OCI-LY3 (cell line): ENCODE measurements at regions not wholly inside any gene's neighbourhood (a gene's known extent, or its start where the extent isn't known, plus 50 kb on each side); places are given as distances from the start of the nearest gene placed in this dataset.

ENCODE experiments used
- H2AFZ ChIP-seq: fragments of 200-600, 300-600 bp; shearing (Covaris generic); 2 replicates; pipeline ENCODE4 v1.6.0; 2014; ENCODE audit warnings: antibody characterized with exemption, low read depth, low read length
- H3K27ac ChIP-seq: fragments of 200-600, 300-600 bp; sonication (generic); 2 replicates; pipeline ENCODE4 v1.5.1; 2014; ENCODE audit warnings: mild to moderate bottlenecking, low read length, moderate library complexity, mixed read lengths
- H3K27me3 ChIP-seq: fragments of 200-600, 300-600 bp; sonication (generic); 2 replicates; pipeline ENCODE4 v1.6.1; 2014; ENCODE audit warnings: low read depth, low read length, mixed read lengths
- H3K36me3 ChIP-seq: fragments of 200-600, 300-600 bp; sonication (generic); replicated peaks from 2 replicates; pipeline ENCODE3; 2014; ENCODE audit warnings: low read depth, low read length, mixed read lengths
- H3K4me1 ChIP-seq: fragments of 300-600, 200-600 bp; sonication (generic); 2 replicates; pipeline ENCODE4 v1.6.1; 2014; ENCODE audit warnings: low read length, mixed read lengths
- H3K4me2 ChIP-seq: fragments of 200-600, 300-600 bp; sonication (generic); 2 replicates; pipeline ENCODE4 v1.6.1; 2014; ENCODE audit warnings: low read length, mixed read lengths
- H3K4me3 ChIP-seq: fragments of 300-600, 200-600 bp; sonication (generic); 2 replicates; pipeline ENCODE4 v1.5.1; 2014; ENCODE audit warnings: antibody characterized with exemption, mild to moderate bottlenecking, low read length, moderate library complexity
- H3K79me2 ChIP-seq: fragments of 300-600, 200-600 bp; shearing (Covaris generic); 2 replicates; pipeline ENCODE4 v1.6.1; 2014; ENCODE audit warnings: mild to moderate bottlenecking, low read length, mixed read lengths
- H3K9ac ChIP-seq: fragments of 300-600, 200-600 bp; shearing (Covaris generic); 2 replicates; pipeline ENCODE4 v1.6.0; 2014; ENCODE audit warnings: mild to moderate bottlenecking, low read length, moderate library complexity
- H3K9me3 ChIP-seq: fragments of 200-600, 300-600 bp; shearing (Covaris generic); 2 replicates; pipeline ENCODE4 v1.6.1; 2014; ENCODE audit warnings: low read length, mixed read lengths; ENCODE audit not compliant: insufficient read depth
- H4K20me1 ChIP-seq: fragments of 200-600, 300-600 bp; sonication (generic); 2 replicates; pipeline ENCODE4 v1.6.1; 2016; ENCODE audit warnings: low read length, mixed read lengths; ENCODE audit not compliant: insufficient read depth
- EZH2phosphoT487 ChIP-seq: fragments of 200-600 bp; shearing (Covaris generic); IDR thresholded peaks from 2 replicates; pipeline ENCODE4 v1.6.1; 2018; ENCODE audit warnings: antibody characterized with exemption, mixed run types, low read depth
- TF ChIP-seq, protein P1 (sequence below): fragments of 200-600, 300-600 bp; sonication (generic); IDR thresholded peaks from 2 replicates; pipeline ENCODE4 v1.5.1; 2014; ENCODE audit warnings: antibody characterized with exemption, low read length, low read depth

DNA sequence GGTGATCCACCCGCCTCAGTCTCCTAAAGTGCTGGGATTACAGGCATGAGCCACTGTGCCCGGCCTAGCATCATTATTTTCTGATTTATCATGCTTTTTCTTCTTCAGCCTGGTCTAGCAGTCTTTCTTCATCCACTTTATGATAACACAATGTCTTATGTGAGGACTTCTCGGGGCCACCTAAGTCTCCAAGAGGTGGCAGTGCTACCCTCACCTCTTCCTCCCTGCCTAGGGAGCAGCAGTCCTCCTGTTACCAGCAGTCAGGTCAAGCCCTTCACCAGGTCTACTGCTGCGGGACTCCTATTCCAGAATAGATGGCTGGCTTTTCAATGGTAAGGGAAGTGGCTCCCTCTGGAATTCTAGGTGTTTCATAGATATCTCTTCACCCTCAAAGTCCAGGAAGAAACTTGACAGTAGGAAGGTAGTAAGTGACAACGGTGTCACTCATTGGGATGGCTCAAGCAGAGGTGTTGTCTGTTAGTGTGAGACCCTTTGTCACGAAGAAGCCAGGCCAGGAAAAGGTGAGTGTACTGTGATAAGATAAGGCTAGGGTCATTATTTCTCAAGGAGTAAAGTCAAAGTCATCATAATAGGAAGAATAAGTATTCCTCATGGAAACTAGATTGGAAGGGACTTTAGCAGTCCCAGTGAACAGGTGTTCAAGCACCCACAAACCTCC is 164.0 kb downstream of the KLF5 start:
- Histone ChIP-seq H3K36me3 (no peaks in the 10 kb centered on the region), H3K27me3 (0 out of 2 replicates have a peak, but pooled peaks cover 3% of the 10 kb centered on the region), H3K9me3 (no peaks in the 10 kb centered on the region), H3K79me2 (no peaks in the 10 kb centered on the region), H2AFZ (peak overlapping the region; percentile 9; the same call in 1 of the 2 replicates), H4K20me1 (no peaks in the 10 kb centered on the region), H3K4me3 (no peak overlapping the region), H3K4me2 (peak overlapping the region; percentile 21), H3K9ac (no peak overlapping the region), H3K27ac (no peak overlapping the region), H3K4me1 (peaks cover 34% of the 10 kb centered on the region)
- TF ChIP-seq EZH2phosphoT487, result no peak
- TF ChIP-seq, protein P1, sequence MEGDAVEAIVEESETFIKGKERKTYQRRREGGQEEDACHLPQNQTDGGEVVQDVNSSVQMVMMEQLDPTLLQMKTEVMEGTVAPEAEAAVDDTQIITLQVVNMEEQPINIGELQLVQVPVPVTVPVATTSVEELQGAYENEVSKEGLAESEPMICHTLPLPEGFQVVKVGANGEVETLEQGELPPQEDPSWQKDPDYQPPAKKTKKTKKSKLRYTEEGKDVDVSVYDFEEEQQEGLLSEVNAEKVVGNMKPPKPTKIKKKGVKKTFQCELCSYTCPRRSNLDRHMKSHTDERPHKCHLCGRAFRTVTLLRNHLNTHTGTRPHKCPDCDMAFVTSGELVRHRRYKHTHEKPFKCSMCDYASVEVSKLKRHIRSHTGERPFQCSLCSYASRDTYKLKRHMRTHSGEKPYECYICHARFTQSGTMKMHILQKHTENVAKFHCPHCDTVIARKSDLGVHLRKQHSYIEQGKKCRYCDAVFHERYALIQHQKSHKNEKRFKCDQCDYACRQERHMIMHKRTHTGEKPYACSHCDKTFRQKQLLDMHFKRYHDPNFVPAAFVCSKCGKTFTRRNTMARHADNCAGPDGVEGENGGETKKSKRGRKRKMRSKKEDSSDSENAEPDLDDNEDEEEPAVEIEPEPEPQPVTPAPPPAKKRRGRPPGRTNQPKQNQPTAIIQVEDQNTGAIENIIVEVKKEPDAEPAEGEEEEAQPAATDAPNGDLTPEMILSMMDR, result peak; percentile 49

- TF ChIP-seq EZH2phosphoT487, result no peak
- H3K9ac ChIP-seq, result no peak overlapping the region
- H2AFZ ChIP-seq, result no peak overlapping the region
- no peaks in the 10 kb centered on the region for H4K20me1 ChIP-seq
- no peak overlapping the region for H3K27ac ChIP-seq
- no peaks in the 10 kb centered on the region for H3K9me3 ChIP-seq
- no peaks in the 10 kb centered on the region for H3K79me2 ChIP-seq
- no peak overlapping the region for H3K4me3 ChIP-seq
- peaks cover 40% of the 10 kb centered on the region for H3K4me1 ChIP-seq
- peak overlapping the region; percentile 26 for H3K4me2 ChIP-seq
- H3K27me3 ChIP-seq, result 0 out of 2 replicates have a peak, but pooled peaks cover 3% of the 10 kb centered on the region
- no peaks in the 10 kb centered on the region for H3K36me3 ChIP-seq
These were observed 162.3 kb downstream of the KLF5 start for GRCh38 chr13:73220966-73221720.

DNA sequence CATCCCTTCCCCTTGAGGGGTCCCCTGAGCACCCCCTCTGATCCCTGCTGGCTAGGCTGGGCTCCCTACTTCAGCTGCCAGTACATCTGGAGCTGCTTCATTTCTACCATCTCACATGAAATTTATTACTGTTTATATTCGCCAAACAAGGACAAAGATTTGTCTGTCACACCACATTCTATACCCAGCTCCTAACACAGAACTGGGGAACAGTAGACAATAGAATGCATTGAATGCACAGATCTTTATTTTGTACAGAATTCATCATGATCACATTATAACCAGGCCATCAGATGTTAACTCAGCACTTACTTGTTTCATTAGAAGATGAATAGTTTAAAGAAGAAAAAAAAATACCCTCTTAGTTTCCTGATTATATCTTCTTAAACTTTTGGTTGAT is 159.4 kb downstream of the KLF5 start:
- H3K27me3 ChIP-seq, result 0 out of 2 replicates have a peak, but pooled peaks cover 3% of the 10 kb centered on the region
- no peak overlapping the region for H3K9ac ChIP-seq
- H2AFZ ChIP-seq, result no peak overlapping the region
- H3K4me1 ChIP-seq, result peaks cover 43% of the 10 kb centered on the region
- H3K36me3 ChIP-seq, result peaks cover 2% of the 10 kb centered on the region
- H3K79me2 ChIP-seq, result no peaks in the 10 kb centered on the region
- H4K20me1 ChIP-seq, result no peaks in the 10 kb centered on the region
- no peak for TF ChIP-seq EZH2phosphoT487
- TF ChIP-seq, protein P1, result no peak
- H3K9me3 ChIP-seq, result no peaks in the 10 kb centered on the region
- no peak overlapping the region for H3K4me2 ChIP-seq
- H3K27ac ChIP-seq, result no peak overlapping the region
- H3K4me3 ChIP-seq, result no peak overlapping the region

DNA sequence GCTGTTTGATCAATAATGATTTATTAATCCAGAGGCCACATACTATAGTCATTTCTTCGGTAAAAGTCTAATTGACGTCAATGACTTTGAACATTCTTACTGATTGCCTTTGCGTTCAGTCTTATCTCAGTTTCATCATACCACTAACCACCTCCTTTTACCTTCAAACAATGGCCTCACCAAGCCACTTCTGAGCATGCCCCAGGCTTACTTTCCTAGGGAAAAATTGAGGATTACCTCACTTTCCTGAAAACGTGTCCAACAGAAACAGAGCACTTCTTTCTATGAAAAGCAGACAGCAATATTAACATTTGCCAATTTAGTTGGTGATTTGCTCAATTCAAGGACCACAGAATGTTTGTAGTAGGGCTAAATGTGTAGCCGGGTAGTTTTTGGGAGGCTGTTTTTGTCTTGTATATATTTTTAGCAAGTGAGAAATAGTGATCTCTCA is 157.6 kb downstream of the KLF5 start:
- Histone ChIP-seq H3K79me2 (no peaks in the 10 kb centered on the region), H3K27me3 (0 out of 2 replicates have a peak, but pooled peaks cover 3% of the 10 kb centered on the region), H3K9me3 (no peaks in the 10 kb centered on the region), H3K36me3 (peaks cover 2% of the 10 kb centered on the region), H3K4me2 (no peak overlapping the region), H4K20me1 (no peaks in the 10 kb centered on the region), H3K4me3 (no peak overlapping the region), H3K9ac (no peak overlapping the region), H3K27ac (no peak overlapping the region), H2AFZ (no peak overlapping the region), H3K4me1 (peaks cover 33% of the 10 kb centered on the region)
- no peak for TF ChIP-seq EZH2phosphoT487

GRCh38 chr13:73215823-73216222 is 157.0 kb downstream of the KLF5 start:
- H3K4me2 ChIP-seq, result peak overlapping the region; percentile 84
- H3K4me3 ChIP-seq, result peak overlapping the region; percentile 45; the same call in 1 of the 2 replicates
- H3K79me2 ChIP-seq, result no peaks in the 10 kb centered on the region
- 0 out of 2 replicates have a peak, but pooled peaks cover 3% of the 10 kb centered on the region for H3K27me3 ChIP-seq
- no peak overlapping the region for H3K9ac ChIP-seq
- H3K36me3 ChIP-seq, result peaks cover 2% of the 10 kb centered on the region
- TF ChIP-seq, protein P1, result no peak
- no peak for TF ChIP-seq EZH2phosphoT487
- H4K20me1 ChIP-seq, result no peaks in the 10 kb centered on the region
- H3K9me3 ChIP-seq, result no peaks in the 10 kb centered on the region
- peaks cover 27% of the 10 kb centered on the region for H3K4me1 ChIP-seq
- H3K27ac ChIP-seq, result no peak overlapping the region
- no peak overlapping the region for H2AFZ ChIP-seq
